ENCODE measurements at regions not wholly inside any gene's neighbourhood (a gene's known extent, or its start where the extent isn't known, plus 50 kb on each side); places are given as distances from the start of the nearest gene placed in this dataset.
"Not testable (repeated sequence)": the region's sequence is repeated elsewhere in the genome, so short reads cannot be mapped to it uniquely, and the experiment has no call there.

DNA sequence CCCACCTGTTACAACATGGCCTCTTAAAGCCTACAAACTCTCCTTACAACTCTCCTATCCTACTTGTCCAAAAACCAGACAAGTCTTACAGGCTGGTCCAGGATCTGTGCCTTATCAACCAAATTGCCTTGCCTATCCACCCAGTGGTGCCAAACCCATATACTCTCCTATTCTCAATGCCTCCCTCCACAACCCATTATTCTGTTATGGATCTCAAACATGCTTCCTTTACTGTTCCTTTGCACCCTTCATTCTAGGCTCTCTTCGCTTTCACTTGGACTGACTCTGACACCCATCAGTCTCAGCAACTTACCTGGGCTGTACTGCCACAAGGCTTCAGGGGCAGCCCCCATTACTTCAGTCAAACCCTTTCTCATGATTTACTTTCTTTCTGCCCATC is 1112.1 kb upstream of the TMEM132C start:
- TF ChIP-seq CTCF (IDR thresholded peaks at IDR 0.05; ENCODE audit: low read depth, low read length); POLR2A (IDR thresholded peaks at IDR 0.05; ENCODE audit: extremely low read depth, insufficient read length); MYC (IDR thresholded peaks at IDR 0.05; ENCODE audit: low read depth, low read length); MAX (IDR thresholded peaks at IDR 0.05; ENCODE audit: low read depth, low read length): not testable (repeated sequence)
